BLaER1 treated with 17β-estradiol and CSF1 and Interleukin-3, amounts not matched to agents 10 nM and 100 nM (cell line): ENCODE measurements at regions not wholly inside any gene's neighbourhood (a gene's known extent, or its start where the extent isn't known, plus 50 kb on each side); places are given as distances from the start of the nearest gene placed in this dataset.

Source experiments
- H3K27ac ChIP-seq, 11 experiments: shearing (Covaris generic); formaldehyde crosslinking; 2 replicates each; pipeline ENCODE4 v1.8.1; 2022
- H3K27me3 ChIP-seq, 11 experiments: shearing (Covaris generic); formaldehyde crosslinking; 2 replicates each; pipeline ENCODE4 v1.8.1; 2022
- H3K36me3 ChIP-seq, 11 experiments: shearing (Covaris generic); formaldehyde crosslinking; 2 replicates each; pipeline ENCODE4 v1.8.1; 2022
- H3K4me1 ChIP-seq, 10 experiments: shearing (Covaris generic); formaldehyde crosslinking; 2 replicates each; pipeline ENCODE4 v1.8.1; 2022
- H3K4me2 ChIP-seq, 11 experiments: shearing (Covaris generic); formaldehyde crosslinking; 2 replicates each; pipeline ENCODE4 v1.8.1; 2022
- H3K4me3 ChIP-seq, 10 experiments: shearing (Covaris generic); formaldehyde crosslinking; 2 replicates each; pipeline ENCODE4 v1.8.1; 2022
- H3K9ac ChIP-seq, 11 experiments: shearing (Covaris generic); formaldehyde crosslinking; 2 replicates each; pipeline ENCODE4 v1.8.1; 2022
- H3K9me3 ChIP-seq, 11 experiments: shearing (Covaris generic); formaldehyde crosslinking; replicated peaks in 1 of 11; 2 replicates each; pipeline ENCODE4 v1.8.1; 2022
- H4K20me1 ChIP-seq, 11 experiments: shearing (Covaris generic); formaldehyde crosslinking; 2 replicates each; pipeline ENCODE4 v1.8.1; 2022
- Cebpa-rat ChIP-seq, 11 experiments: shearing (Covaris generic); IDR thresholded peaks; 2 replicates each; pipeline ENCODE4 v1.8.1; 2022

- Histone ChIP-seq H3K36me3 (no peaks in the 10 kb centered on the region), H3K9ac (no peak overlapping the region), H3K27me3 (no peaks in the 10 kb centered on the region), H4K20me1 (no peaks in the 10 kb centered on the region), H3K4me3 (no peak overlapping the region), H3K4me2 (no peak overlapping the region), H3K4me1 (peaks cover 0 to 17% (median 3%) of the 10 kb centered on the region in 10 experiments; a peak in 7 of 20 replicates), H3K27ac (no peak overlapping the region), H3K9me3 (no peaks in the 10 kb centered on the region)
- TF ChIP-seq Cebpa-rat (IDR thresholded peaks at IDR 0.05), result no peak
Observed at GRCh38 chr4:124943145-124943889, 230.8 kb upstream of the ANKRD50 start.

GRCh38 chr4:124941267-124941666 lies 228.7 kb upstream of the ANKRD50 start:
- Histone ChIP-seq H3K9me3 (no peaks in the 10 kb centered on the region), H3K27me3 (no peaks in the 10 kb centered on the region), H3K4me3 (no peak overlapping the region), H3K4me2 (no peak overlapping the region), H4K20me1 (no peaks in the 10 kb centered on the region), H3K9ac (no peak overlapping the region), H3K27ac (no peak overlapping the region), H3K4me1 (peaks cover 0 to 17% (median 3%) of the 10 kb centered on the region in 10 experiments; a peak in 7 of 20 replicates), H3K36me3 (no peaks in the 10 kb centered on the region)
- no peak for TF ChIP-seq Cebpa-rat (IDR thresholded peaks at IDR 0.05)

DNA sequence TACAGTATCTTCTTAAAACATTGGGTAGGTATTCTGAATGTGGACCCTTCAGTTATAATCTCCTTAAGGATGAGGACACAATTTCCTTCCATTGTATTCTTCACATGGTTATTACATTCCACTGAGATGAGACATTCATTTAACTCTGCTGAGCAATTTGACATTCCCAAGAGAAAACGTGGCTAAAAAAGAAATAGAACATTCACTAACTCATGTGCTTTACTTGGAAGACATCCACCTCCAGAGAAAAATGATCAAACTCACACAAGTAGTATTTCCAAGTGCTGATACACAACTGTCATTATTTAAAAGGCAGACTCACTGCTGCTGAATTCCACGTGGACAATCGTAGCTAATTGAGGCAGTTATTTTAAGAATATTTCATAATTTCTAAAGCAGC lies 227.9 kb upstream of the ANKRD50 start:
- no peaks in the 10 kb centered on the region for H3K36me3 ChIP-seq
- H3K4me1 ChIP-seq, result peaks cover 0 to 17% (median 3%) of the 10 kb centered on the region in 10 experiments; a peak in 7 of 20 replicates
- no peak overlapping the region for H3K9ac ChIP-seq
- H3K9me3 ChIP-seq, result no peaks in the 10 kb centered on the region
- H4K20me1 ChIP-seq, result no peaks in the 10 kb centered on the region
- no peak for TF ChIP-seq Cebpa-rat (IDR thresholded peaks at IDR 0.05)
- H3K27ac ChIP-seq, result no peak overlapping the region
- H3K4me2 ChIP-seq, result peak overlapping the region in 1 of 11 experiments; percentile 55; a peak in 1 of 22 replicates
- no peak overlapping the region for H3K4me3 ChIP-seq
- H3K27me3 ChIP-seq, result no peaks in the 10 kb centered on the region

GRCh38 chr4:124939908-124940307 lies 227.4 kb upstream of the ANKRD50 start:
- Histone ChIP-seq H3K27ac (no peak overlapping the region), H3K27me3 (no peaks in the 10 kb centered on the region), H3K9me3 (no peaks in the 10 kb centered on the region), H3K4me2 (peak overlapping the region in 2 of 11 experiments; percentile 55 to 69; a peak in 4 of 22 replicates), H3K4me1 (peaks cover 0 to 17% (median 3%) of the 10 kb centered on the region in 10 experiments; a peak in 7 of 20 replicates), H3K4me3 (no peak overlapping the region), H3K9ac (no peak overlapping the region), H4K20me1 (no peaks in the 10 kb centered on the region), H3K36me3 (no peaks in the 10 kb centered on the region)
- no peak for TF ChIP-seq Cebpa-rat (IDR thresholded peaks at IDR 0.05)

GRCh38 chr4:124938836-124939235 lies 226.3 kb upstream of the ANKRD50 start:
- H3K4me2 ChIP-seq, result peak overlapping the region in 4 of 11 experiments; percentile 13 to 69 (median 47); a peak in 6 of 22 replicates
- no peak overlapping the region for H3K4me3 ChIP-seq
- H3K36me3 ChIP-seq, result no peaks in the 10 kb centered on the region
- peaks cover 0 to 17% (median 3%) of the 10 kb centered on the region in 10 experiments; a peak in 7 of 20 replicates for H3K4me1 ChIP-seq
- no peaks in the 10 kb centered on the region for H4K20me1 ChIP-seq
- TF ChIP-seq Cebpa-rat (IDR thresholded peaks at IDR 0.05), result no peak
- no peaks in the 10 kb centered on the region for H3K9me3 ChIP-seq
- H3K27ac ChIP-seq, result no peak overlapping the region
- H3K27me3 ChIP-seq, result no peaks in the 10 kb centered on the region
- no peak overlapping the region for H3K9ac ChIP-seq

DNA sequence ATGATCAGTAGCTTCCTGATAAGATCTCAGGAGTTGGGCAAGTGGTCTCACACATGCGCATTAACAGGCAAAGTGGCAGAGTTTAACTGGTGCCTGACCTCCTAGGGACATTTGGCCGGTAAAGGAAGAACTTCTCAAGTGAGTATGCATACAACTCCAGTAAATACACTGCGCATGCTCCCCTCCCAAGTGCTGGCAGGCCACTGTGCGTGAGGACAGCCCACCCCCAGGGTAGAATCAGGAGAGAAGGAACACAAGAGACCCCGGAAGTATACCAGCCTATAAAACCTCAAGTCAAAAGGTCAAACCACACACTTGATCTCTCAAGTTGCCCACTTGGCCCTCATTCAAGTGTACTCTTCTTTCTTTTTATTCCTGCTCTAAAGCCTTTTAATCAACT lies 225.5 kb upstream of the ANKRD50 start:
- Histone ChIP-seq H4K20me1 (no peaks in the 10 kb centered on the region), H3K36me3 (no peaks in the 10 kb centered on the region)
- no peak for TF ChIP-seq Cebpa-rat (IDR thresholded peaks at IDR 0.05)

DNA sequence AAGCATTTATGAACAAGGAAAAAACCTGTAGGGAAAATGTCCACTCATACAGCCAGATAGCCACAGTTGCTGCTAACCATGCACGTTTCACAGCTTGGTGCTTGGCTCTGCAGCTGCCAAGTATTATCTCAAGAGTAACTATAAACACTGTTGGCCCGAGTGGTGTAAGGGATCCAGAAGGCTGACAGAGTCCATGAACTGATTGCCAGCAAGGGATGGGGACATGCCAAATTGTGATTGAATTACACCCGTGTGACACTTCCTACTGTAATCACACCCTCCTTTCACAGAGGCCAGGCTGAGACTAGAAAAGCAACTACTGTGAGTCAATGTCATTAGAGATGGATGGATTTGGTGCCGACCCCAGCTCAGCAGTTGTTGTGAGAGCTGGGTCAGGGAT lies 223.9 kb upstream of the ANKRD50 start:
- H3K27ac ChIP-seq, result no peak overlapping the region
- no peaks in the 10 kb centered on the region for H3K36me3 ChIP-seq
- H3K4me2 ChIP-seq, result no peak overlapping the region
- H3K9ac ChIP-seq, result no peak overlapping the region
- no peaks in the 10 kb centered on the region for H4K20me1 ChIP-seq
- H3K4me1 ChIP-seq, result peaks cover 0 to 17% (median 3%) of the 10 kb centered on the region in 10 experiments; a peak in 7 of 20 replicates
- H3K9me3 ChIP-seq, result no peaks in the 10 kb centered on the region
- no peaks in the 10 kb centered on the region for H3K27me3 ChIP-seq
- no peak for TF ChIP-seq Cebpa-rat (IDR thresholded peaks at IDR 0.05)
- H3K4me3 ChIP-seq, result no peak overlapping the region

More for the DNA sequence above, 225.5 kb upstream of the ANKRD50 start:
- H3K4me3 ChIP-seq, result no peak overlapping the region
- H3K4me1 ChIP-seq, result peaks cover 0 to 17% (median 3%) of the 10 kb centered on the region in 10 experiments; a peak in 7 of 20 replicates
- H3K27me3 ChIP-seq, result no peaks in the 10 kb centered on the region
- no peak overlapping the region for H3K9ac ChIP-seq
- H3K4me2 ChIP-seq, result no peak overlapping the region
- H3K27ac ChIP-seq, result no peak overlapping the region
- H3K9me3 ChIP-seq, result no peaks in the 10 kb centered on the region

DNA sequence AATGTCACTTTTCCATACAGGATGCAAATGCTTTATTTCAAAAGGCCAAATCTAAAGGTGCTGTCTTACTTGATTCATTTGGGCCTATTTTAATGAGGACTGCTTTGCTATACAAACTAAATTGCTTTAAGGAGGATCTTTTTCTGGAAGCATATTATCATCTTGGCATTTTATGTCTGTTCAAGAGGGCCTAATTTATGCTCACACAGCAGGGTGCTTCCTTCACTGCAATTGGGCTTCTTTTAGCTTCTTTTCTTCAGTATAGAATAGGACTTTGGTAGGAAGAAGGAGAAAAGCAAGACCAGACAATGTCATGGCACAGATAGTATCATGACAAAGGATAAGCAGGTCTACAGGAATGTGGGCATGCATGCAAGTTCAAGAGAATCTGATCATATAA lies 222.4 kb upstream of the ANKRD50 start:
- Histone ChIP-seq H3K4me3 (no peak overlapping the region), H4K20me1 (no peaks in the 10 kb centered on the region), H3K4me1 (peaks cover 0 to 12% (median 3%) of the 10 kb centered on the region in 10 experiments; a peak in 7 of 20 replicates), H3K4me2 (no peak overlapping the region), H3K9ac (no peak overlapping the region), H3K36me3 (no peaks in the 10 kb centered on the region), H3K9me3 (no peaks in the 10 kb centered on the region), H3K27ac (no peak overlapping the region), H3K27me3 (no peaks in the 10 kb centered on the region)
- no peak for TF ChIP-seq Cebpa-rat (IDR thresholded peaks at IDR 0.05)

DNA sequence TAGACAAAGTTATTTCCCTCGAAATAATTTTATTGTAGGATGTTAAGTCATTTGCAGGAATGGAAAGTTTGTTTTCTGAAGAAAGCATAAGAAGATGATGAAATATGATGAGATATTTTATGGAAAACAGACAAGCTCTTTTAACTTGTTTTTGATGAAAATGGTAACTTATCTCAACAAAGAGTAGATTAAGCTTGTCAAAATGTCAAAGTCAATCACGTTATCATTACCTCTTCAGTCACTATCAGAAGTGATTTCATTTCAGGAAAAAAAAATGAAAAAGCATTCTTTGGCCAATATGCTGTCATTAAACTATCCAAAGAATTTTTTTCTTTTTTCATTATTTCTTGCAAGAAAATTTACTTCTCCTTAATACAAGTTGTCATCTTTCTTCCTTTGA lies 221.0 kb upstream of the ANKRD50 start:
- H3K4me3 ChIP-seq, result no peak overlapping the region
- H3K9me3 ChIP-seq, result no peaks in the 10 kb centered on the region
- no peaks in the 10 kb centered on the region for H3K27me3 ChIP-seq
- H3K27ac ChIP-seq, result no peak overlapping the region
- no peaks in the 10 kb centered on the region for H4K20me1 ChIP-seq
- no peak overlapping the region for H3K4me2 ChIP-seq
- H3K4me1 ChIP-seq, result no peaks in the 10 kb centered on the region
- no peak overlapping the region for H3K9ac ChIP-seq
- TF ChIP-seq Cebpa-rat (IDR thresholded peaks at IDR 0.05), result no peak
- H3K36me3 ChIP-seq, result no peaks in the 10 kb centered on the region

- Histone ChIP-seq H3K4me1 (no peaks in the 10 kb centered on the region), H3K36me3 (no peaks in the 10 kb centered on the region), H3K27me3 (no peaks in the 10 kb centered on the region), H4K20me1 (no peaks in the 10 kb centered on the region), H3K9me3 (no peaks in the 10 kb centered on the region), H3K27ac (no peak overlapping the region), H3K4me3 (no peak overlapping the region), H3K9ac (no peak overlapping the region), H3K4me2 (no peak overlapping the region)
- no peak for TF ChIP-seq Cebpa-rat (IDR thresholded peaks at IDR 0.05)
Observed at GRCh38 chr4:124932447-124932846, 219.9 kb upstream of the ANKRD50 start.
